ENCODE measurements at regions not wholly inside any gene's neighbourhood (a gene's known extent, or its start where the extent isn't known, plus 50 kb on each side); places are given as distances from the start of the nearest gene placed in this dataset.

DNA sequence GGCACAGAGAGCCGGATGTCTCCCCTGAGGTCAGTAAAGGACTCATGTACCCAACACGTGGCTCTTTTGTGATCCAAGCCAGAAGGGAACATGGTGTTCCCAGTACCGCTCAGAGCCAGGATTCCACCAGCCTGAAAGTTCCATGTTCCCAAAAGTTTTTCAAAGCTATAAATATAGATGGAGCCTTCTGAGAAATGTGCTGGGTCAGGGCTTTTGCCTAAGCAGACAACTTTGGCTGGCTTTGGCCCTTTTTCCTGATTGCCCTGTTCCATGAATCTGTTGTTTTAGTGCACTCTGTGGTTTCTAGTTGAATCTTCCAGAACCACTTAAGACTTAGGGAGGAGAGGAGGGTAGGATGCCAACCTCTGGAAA is 128.5 kb upstream of the HS3ST2 start:
- Histone ChIP-seq H3K27me3 (no peaks in the 10 kb centered on the region), H3K36me3 (no peaks in the 10 kb centered on the region), H3K4me3 (no peak overlapping the region), H3K4me1 (ENCODE audit: insufficient read depth) (peaks cover 1% of the 10 kb centered on the region), H3K9me3 (no peaks in the 10 kb centered on the region), H3K27ac (no peak overlapping the region)
- WGBS, 3 donors: 38 to 51% (median 40%) methylated on average over 3 of the region's 3 CpGs
- intact Hi-C loops (cut with DNase I): no loop called here
- TF ChIP-seq POLR2A (IDR thresholded peaks at IDR 0.05): no peak
- no peak for TF ChIP-seq CTCF (IDR thresholded peaks at IDR 0.05)
- peak; percentile 98 for TF ChIP-seq EP300 (IDR thresholded peaks at IDR 0.05)
- peak in 3 of 5 donors; percentile 54 to 70 (median 67) for DNase-seq

DNA sequence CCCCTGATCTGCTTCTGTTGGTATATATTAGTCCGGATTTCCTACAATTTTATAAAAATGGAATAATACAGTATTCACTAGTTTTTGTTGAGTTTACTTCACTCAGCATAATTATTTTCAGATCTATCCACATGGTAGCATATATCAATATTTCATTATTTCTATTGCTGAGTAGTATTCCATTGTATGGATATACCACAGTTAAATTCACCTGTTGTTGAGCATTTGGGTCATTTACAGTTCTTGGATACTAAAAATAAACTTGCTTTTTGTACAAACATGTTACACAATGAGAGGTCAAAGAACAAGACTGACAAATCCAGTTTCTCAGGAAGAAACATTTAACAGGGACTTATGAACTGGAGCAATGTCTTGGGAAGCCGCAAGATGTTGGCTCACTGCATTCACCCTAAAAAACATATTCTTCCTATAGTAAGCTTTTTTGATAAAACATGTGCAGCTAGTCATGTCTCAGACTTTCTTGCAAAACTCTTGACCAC is 126.9 kb upstream of the HS3ST2 start:
- Histone ChIP-seq H3K4me3 (no peak overlapping the region), H3K9me3 (no peaks in the 10 kb centered on the region), H3K36me3 (no peaks in the 10 kb centered on the region), H3K27me3 (no peaks in the 10 kb centered on the region), H3K27ac (no peak overlapping the region), H3K4me1 (ENCODE audit: insufficient read depth) (peaks cover 1% of the 10 kb centered on the region)
- WGBS, 3 donors: 49 to 96% (median 49%) methylated on average over 2 of the region's 2 CpGs
- intact Hi-C loops (cut with DNase I): no loop called here
- no peak for DNase-seq
- no peak for TF ChIP-seq POLR2A (IDR thresholded peaks at IDR 0.05)
- TF ChIP-seq CTCF (IDR thresholded peaks at IDR 0.05): no peak
- TF ChIP-seq EP300 (IDR thresholded peaks at IDR 0.05): no peak

DNA sequence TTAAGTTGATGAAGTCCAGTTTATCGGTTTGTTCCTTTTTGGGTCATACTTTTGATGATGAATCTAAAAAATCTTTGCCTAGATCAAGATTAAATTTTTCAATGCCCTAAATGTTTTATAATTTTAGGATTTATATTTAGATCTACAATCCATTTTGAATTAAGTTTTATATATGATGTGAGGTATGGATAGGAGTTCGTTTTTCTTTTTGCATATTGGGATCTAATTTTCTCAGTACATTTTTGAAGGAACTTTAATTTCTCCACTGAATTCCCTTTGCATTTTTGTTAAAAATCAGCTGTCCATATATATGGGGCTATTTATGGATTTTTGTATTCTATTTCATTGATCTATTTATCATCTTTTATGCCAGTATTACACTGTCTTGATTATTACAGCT is 125.5 kb upstream of the HS3ST2 start:
- intact Hi-C loops (cut with DNase I): no loop called here
- no peaks in the 10 kb centered on the region for H3K36me3 ChIP-seq
- peaks cover 1% of the 10 kb centered on the region for H3K4me1 ChIP-seq (ENCODE audit: insufficient read depth)
- TF ChIP-seq POLR2A (IDR thresholded peaks at IDR 0.05) (no peak), EP300 (IDR thresholded peaks at IDR 0.05) (no peak), CTCF (IDR thresholded peaks at IDR 0.05) (no peak)
- H3K9me3 ChIP-seq: no peaks in the 10 kb centered on the region
- H3K4me3 ChIP-seq: no peak overlapping the region
- H3K27me3 ChIP-seq: no peaks in the 10 kb centered on the region
- DNase-seq: no peak
- H3K27ac ChIP-seq: no peak overlapping the region
- WGBS, 3 donors: 80 to 88% (median 86%) methylated on average over 2 of the region's 2 CpGs

- no peaks in the 10 kb centered on the region for H3K27me3 ChIP-seq
- H3K27ac ChIP-seq: no peak overlapping the region
- intact Hi-C loops (cut with DNase I): no loop called here
- no peaks in the 10 kb centered on the region for H3K36me3 ChIP-seq
- no peaks in the 10 kb centered on the region for H3K9me3 ChIP-seq
- TF ChIP-seq EP300 (IDR thresholded peaks at IDR 0.05) (no peak), POLR2A (IDR thresholded peaks at IDR 0.05) (no peak), CTCF (IDR thresholded peaks at IDR 0.05) (no peak)
- peaks cover 1% of the 10 kb centered on the region for H3K4me1 ChIP-seq (ENCODE audit: insufficient read depth)
- no peak overlapping the region for H3K4me3 ChIP-seq
- 85 to 88% (median 87%) methylated on average over 1 of the region's 1 CpG for WGBS, 3 donors
- DNase-seq: no peak
Observed at GRCh38 chr16:22688930-22689329, 125.0 kb upstream of the HS3ST2 start.
